HPDE6-E6E7 (cell line): ENCODE measurements at regions not wholly inside any gene's neighbourhood (a gene's known extent, or its start where the extent isn't known, plus 50 kb on each side); places are given as distances from the start of the nearest gene placed in this dataset.

Experiments used
- DNase-seq: peaks from one replicate; pipeline ENCODE4 v3.0.0; 2011; ENCODE audit warnings: missing footprints; ENCODE audit errors: extremely low spot score

- no peak for DNase-seq
Observed at GRCh38 chr1:219669556-219669955, 56.7 kb upstream of the ZC3H11B start.

DNA sequence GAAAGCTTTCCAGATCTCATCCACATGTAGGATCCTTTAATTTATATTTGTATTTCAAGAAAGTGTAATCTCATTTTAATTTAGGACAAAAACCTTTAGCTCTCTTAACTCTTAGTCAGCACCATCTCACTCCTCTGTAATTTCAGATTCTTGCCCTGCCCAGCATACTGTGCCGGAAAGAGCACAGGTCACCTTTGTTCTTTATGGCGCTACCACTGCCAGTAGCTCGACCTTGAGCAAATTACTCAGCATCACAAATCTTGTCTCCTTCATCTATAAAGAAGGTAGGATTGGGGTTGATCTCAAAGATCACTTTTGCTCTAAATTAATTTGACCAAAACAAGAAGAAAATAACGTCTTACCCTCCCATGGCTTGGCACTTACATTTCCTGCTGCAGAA is 56.1 kb upstream of the ZC3H11B start:
- no peak for DNase-seq

DNA sequence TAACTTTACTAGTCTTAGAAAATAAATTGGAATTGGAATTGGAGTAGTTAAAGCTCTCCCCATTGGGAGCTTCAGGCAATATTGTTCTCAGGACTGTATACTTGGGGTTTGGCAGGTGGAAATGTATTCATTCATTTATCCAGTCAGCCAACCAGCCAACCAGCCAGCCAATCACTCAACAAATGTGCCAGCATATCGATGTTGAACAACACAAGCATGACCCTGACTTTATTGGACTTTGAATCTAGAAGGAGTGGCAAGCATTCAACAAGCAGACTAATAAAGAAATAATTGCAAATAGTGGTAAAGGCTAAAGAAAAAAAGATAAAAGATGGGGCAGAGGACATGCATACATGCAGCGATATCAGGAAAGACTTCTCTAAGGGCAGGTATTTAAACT is 55.5 kb upstream of the ZC3H11B start:
- DNase-seq, result no peak

GRCh38 chr1:219666242-219666641 is 53.3 kb upstream of the ZC3H11B start:
- DNase-seq, result no peak

DNA sequence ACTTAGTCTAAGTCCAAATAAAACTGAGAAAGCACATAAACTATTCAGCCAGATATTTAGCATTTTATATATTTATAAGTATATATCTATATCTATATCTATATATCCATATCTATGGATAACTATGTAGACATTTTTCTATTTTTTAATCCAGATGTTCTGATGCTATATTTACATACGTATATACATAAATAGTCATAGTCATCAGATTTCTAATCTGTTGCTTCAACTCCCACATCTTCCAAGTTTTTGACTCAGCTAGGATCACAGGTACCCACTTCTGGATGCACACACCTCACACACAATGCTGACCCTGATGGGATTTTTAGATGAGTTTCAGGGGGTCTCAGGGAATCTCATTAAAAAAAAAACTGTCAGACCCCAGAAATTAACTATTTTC is 52.2 kb upstream of the ZC3H11B start:
- no peak for DNase-seq

DNA sequence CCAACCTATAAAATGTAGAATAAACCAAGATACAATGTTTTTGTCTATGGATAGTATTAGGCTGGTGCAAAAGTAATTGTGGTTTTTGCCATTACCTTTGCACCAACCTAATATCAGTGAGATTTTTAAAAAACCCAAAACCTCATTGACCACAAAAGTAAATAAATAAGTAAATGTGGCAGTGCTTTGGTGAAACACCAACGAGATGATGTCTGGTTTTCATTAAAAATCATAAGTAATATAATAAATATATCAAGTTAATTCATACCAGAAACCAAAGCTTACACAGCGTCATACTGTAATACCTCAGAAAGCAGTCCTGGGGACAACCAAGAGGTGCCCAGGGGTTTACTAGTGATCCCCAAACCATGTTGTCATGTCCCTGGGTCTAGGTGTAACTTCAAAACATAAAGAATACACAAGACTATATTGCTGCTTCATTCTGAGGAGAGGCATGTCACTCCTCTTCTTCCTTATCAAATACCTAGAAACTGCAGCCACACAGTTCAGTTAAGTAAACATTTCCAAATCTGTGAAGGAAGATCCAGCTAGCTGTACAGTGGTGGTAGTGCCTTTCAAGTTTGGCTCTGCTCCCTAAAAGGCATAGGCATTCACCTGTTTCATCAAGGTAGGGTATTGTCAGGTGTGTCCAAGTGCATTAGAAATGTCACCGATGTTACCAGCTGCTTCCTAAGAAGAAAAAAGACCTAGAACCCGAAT is 51.6 kb upstream of the ZC3H11B start:
- DNase-seq, result no peak
